ENCODE measurements at regions not wholly inside any gene's neighbourhood (a gene's known extent, or its start where the extent isn't known, plus 50 kb on each side); places are given as distances from the start of the nearest gene placed in this dataset.

DNA sequence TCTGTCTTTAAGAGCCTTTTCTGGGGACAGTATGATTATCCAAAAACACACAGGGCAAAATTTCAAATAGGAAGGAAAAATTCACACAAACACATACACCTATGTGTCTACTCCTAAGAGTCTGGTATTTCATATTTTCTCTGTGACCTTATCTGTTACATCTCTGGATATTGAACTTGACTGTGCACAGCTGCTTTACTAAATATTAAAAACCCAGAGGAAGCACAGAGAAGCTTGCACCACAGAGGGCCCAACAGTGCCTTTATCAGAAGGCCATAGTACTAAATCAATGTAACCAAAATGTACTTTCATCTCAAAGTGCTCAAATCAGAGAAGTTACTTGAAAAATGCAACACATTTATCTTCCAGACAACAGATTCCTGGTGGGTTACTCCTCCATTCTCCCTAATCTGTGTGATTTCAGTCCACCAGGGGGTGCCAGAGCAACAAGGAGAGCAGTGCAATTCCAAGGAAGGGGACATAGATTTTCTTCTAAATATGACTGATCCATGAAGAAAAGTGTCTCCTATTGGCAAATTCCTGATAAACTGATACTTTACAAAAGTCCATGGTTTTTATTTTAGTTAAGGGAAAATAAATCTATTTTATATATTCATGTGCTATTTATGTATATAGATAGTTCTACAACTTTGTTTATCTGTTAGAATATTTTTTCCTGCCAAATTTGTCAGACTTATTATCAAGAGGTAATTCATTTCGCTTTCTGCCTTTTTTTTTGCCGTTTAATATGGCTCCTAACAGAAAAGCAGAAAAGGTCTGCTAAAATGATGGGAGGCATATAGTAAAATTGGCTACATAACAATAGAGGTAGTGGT lies 617.6 kb downstream of the LRFN5 start:
- H3K27ac ChIP-seq (ENCODE audit: low read depth) = no peak overlapping the region
- no peak overlapping the region for H3K4me3 ChIP-seq
- peaks cover 2% of the 10 kb centered on the region for H3K27me3 Mint-ChIP-seq (ENCODE audit: insufficient read depth, low read depth, poor library complexity)
- H3K36me3 ChIP-seq (ENCODE audit: insufficient read depth) = no peaks in the 10 kb centered on the region
- H3K4me3 Mint-ChIP-seq = no peak overlapping the region
- no peaks in the 10 kb centered on the region for H3K27me3 ChIP-seq (ENCODE audit: insufficient read depth)
- no peak overlapping the region for H2AFZ ChIP-seq
- peak; percentile 89 for DNase-seq (ENCODE audit: low spot score)
- no peaks in the 10 kb centered on the region for H3F3A ChIP-seq (replicated peaks; ENCODE audit: low read depth)
- H3K4me2 ChIP-seq = no peak overlapping the region
- no peaks in the 10 kb centered on the region for H3K9me2 ChIP-seq (ENCODE audit: insufficient read depth)
- no peaks in the 10 kb centered on the region for H3K4me1 Mint-ChIP-seq
- H3K36me3 Mint-ChIP-seq (ENCODE audit: low read depth) = peaks cover 11% of the 10 kb centered on the region; the same call in 1 of the 3 replicates
- peak; percentile 81 for ATAC-seq
- no peak overlapping the region for H3K27ac Mint-ChIP-seq
- H3K9me3 Mint-ChIP-seq = peaks cover 6% of the 10 kb centered on the region; the same call in 2 of the 3 replicates
- H4K20me1 ChIP-seq (replicated peaks; ENCODE audit: insufficient read depth) = no peaks in the 10 kb centered on the region
- H3K79me2 ChIP-seq (replicated peaks; ENCODE audit: insufficient read depth) = no peaks in the 10 kb centered on the region
- TF ChIP-seq, protein P1, sequence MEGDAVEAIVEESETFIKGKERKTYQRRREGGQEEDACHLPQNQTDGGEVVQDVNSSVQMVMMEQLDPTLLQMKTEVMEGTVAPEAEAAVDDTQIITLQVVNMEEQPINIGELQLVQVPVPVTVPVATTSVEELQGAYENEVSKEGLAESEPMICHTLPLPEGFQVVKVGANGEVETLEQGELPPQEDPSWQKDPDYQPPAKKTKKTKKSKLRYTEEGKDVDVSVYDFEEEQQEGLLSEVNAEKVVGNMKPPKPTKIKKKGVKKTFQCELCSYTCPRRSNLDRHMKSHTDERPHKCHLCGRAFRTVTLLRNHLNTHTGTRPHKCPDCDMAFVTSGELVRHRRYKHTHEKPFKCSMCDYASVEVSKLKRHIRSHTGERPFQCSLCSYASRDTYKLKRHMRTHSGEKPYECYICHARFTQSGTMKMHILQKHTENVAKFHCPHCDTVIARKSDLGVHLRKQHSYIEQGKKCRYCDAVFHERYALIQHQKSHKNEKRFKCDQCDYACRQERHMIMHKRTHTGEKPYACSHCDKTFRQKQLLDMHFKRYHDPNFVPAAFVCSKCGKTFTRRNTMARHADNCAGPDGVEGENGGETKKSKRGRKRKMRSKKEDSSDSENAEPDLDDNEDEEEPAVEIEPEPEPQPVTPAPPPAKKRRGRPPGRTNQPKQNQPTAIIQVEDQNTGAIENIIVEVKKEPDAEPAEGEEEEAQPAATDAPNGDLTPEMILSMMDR (conservative IDR thresholded peaks at IDR 0.05; ENCODE audit: low read depth in 2 of 2) = peak; percentile 90 to 98
- TF ChIP-seq STAT1 (IDR thresholded peaks at IDR 0.05; ENCODE audit: unreplicated experiment) = no peak
- H3K4me1 ChIP-seq (ENCODE audit: insufficient read depth) = no peaks in the 10 kb centered on the region

DNA sequence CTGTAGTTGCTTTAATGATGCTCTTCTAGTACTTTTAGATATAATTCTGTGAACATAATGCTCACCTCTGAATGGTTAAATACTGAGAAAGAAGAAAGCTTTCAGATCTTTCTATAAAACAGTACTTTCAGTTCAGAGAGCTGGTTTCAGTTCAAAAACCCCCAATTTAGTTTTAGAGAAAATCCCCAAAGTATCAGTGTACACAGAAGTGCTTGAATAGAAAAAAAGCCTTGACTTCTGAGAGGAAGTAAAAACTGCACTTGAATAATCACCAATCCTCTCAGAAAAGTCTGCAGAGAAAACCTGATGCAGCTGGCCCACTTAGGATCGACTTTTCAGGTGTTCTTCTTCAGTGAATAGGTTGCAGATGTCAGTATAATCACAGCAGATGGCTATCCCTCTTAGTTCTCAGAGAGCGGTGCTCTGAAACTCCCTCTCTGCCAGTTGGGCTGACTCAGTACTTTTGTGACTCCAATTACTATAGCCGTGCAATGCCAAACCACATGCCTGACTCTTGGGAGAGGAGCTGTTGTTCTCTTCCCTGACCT lies 616.3 kb downstream of the LRFN5 start:
- peaks cover 2% of the 10 kb centered on the region for H3K27me3 Mint-ChIP-seq (ENCODE audit: insufficient read depth, low read depth, poor library complexity)

More for the DNA sequence above, 616.3 kb downstream of the LRFN5 start:
- Histone ChIP-seq H3K4me3 (no peak overlapping the region), H3K36me3 (ENCODE audit: insufficient read depth) (no peaks in the 10 kb centered on the region), H4K20me1 (replicated peaks; ENCODE audit: insufficient read depth) (no peaks in the 10 kb centered on the region), H3K27ac (ENCODE audit: low read depth) (no peak overlapping the region), H3F3A (replicated peaks; ENCODE audit: low read depth) (no peaks in the 10 kb centered on the region), H3K27me3 (ENCODE audit: insufficient read depth) (no peaks in the 10 kb centered on the region), H3K79me2 (replicated peaks; ENCODE audit: insufficient read depth) (no peaks in the 10 kb centered on the region), H3K4me2 (no peak overlapping the region), H3K4me1 (ENCODE audit: insufficient read depth) (no peaks in the 10 kb centered on the region), H3K9me2 (ENCODE audit: insufficient read depth) (no peaks in the 10 kb centered on the region), H2AFZ (peak overlapping the region; percentile 67; the same call in 1 of the 2 replicates)
- ATAC-seq (peak; percentile 39; the same call in 1 of the 3 replicates), DNase-seq (ENCODE audit: low spot score) (peak; percentile 8)
- peaks cover 6% of the 10 kb centered on the region; the same call in 2 of the 3 replicates for H3K9me3 Mint-ChIP-seq
- no peaks in the 10 kb centered on the region for H3K4me1 Mint-ChIP-seq
- H3K4me3 Mint-ChIP-seq = no peak overlapping the region
- TF ChIP-seq, protein P2, sequence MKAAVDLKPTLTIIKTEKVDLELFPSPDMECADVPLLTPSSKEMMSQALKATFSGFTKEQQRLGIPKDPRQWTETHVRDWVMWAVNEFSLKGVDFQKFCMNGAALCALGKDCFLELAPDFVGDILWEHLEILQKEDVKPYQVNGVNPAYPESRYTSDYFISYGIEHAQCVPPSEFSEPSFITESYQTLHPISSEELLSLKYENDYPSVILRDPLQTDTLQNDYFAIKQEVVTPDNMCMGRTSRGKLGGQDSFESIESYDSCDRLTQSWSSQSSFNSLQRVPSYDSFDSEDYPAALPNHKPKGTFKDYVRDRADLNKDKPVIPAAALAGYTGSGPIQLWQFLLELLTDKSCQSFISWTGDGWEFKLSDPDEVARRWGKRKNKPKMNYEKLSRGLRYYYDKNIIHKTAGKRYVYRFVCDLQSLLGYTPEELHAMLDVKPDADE (IDR thresholded peaks at IDR 0.05) = no peak
- no peak for TF ChIP-seq JUNB (IDR thresholded peaks at IDR 0.05; ENCODE audit: unreplicated experiment)
- TF ChIP-seq, protein P3, sequence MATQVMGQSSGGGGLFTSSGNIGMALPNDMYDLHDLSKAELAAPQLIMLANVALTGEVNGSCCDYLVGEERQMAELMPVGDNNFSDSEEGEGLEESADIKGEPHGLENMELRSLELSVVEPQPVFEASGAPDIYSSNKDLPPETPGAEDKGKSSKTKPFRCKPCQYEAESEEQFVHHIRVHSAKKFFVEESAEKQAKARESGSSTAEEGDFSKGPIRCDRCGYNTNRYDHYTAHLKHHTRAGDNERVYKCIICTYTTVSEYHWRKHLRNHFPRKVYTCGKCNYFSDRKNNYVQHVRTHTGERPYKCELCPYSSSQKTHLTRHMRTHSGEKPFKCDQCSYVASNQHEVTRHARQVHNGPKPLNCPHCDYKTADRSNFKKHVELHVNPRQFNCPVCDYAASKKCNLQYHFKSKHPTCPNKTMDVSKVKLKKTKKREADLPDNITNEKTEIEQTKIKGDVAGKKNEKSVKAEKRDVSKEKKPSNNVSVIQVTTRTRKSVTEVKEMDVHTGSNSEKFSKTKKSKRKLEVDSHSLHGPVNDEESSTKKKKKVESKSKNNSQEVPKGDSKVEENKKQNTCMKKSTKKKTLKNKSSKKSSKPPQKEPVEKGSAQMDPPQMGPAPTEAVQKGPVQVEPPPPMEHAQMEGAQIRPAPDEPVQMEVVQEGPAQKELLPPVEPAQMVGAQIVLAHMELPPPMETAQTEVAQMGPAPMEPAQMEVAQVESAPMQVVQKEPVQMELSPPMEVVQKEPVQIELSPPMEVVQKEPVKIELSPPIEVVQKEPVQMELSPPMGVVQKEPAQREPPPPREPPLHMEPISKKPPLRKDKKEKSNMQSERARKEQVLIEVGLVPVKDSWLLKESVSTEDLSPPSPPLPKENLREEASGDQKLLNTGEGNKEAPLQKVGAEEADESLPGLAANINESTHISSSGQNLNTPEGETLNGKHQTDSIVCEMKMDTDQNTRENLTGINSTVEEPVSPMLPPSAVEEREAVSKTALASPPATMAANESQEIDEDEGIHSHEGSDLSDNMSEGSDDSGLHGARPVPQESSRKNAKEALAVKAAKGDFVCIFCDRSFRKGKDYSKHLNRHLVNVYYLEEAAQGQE (IDR thresholded peaks at IDR 0.05; ENCODE audit: unreplicated experiment) = no peak
- peaks cover 11% of the 10 kb centered on the region; the same call in 1 of the 3 replicates for H3K36me3 Mint-ChIP-seq (ENCODE audit: low read depth)
- H3K27ac Mint-ChIP-seq = peak overlapping the region; percentile 5

All from GM23338 (cell line).